ENCODE measurements at regions not wholly inside any gene's neighbourhood (a gene's known extent, or its start where the extent isn't known, plus 50 kb on each side); places are given as distances from the start of the nearest gene placed in this dataset.

- Histone ChIP-seq H3K9ac (ENCODE audit: insufficient read length, low read depth) (no peak overlapping the region), H3K27me3 (ENCODE audit: insufficient read depth, insufficient read length) (no peaks in the 10 kb centered on the region), H3K4me1 (ENCODE audit: insufficient read depth, insufficient read length) (no peaks in the 10 kb centered on the region), H3K4me3 (ENCODE audit: insufficient read length, low read depth) (no peak overlapping the region), H3K9me3 (ENCODE audit: insufficient read depth, low read length) (no peaks in the 10 kb centered on the region), H3K36me3 (ENCODE audit: insufficient read depth, insufficient read length, low read length) (no peaks in the 10 kb centered on the region)
- DNase-seq (ENCODE audit: low read depth, low spot score) = no peak
- TF ChIP-seq ZNF274 (IDR thresholded peaks at IDR 0.05; ENCODE audit: low read depth, low read length) (no peak), YY1 (IDR thresholded peaks at IDR 0.05; ENCODE audit: insufficient read depth, insufficient read length) (no peak), SUZ12 (IDR thresholded peaks at IDR 0.05; ENCODE audit: extremely low read depth, insufficient read depth, insufficient read length) (no peak)
Measured at GRCh38 chr15:39435244-39435643, 145.6 kb upstream of the THBS1 start.

- no peaks in the 10 kb centered on the region for H3K36me3 ChIP-seq (ENCODE audit: insufficient read depth, insufficient read length, low read length)
- DNase-seq (ENCODE audit: low read depth, low spot score) = no peak
- no peak overlapping the region for H3K4me3 ChIP-seq (ENCODE audit: insufficient read length, low read depth)
- H3K9ac ChIP-seq (ENCODE audit: insufficient read length, low read depth) = no peak overlapping the region
- H3K27me3 ChIP-seq (ENCODE audit: insufficient read depth, insufficient read length) = no peaks in the 10 kb centered on the region
- H3K9me3 ChIP-seq (ENCODE audit: insufficient read depth, low read length) = no peaks in the 10 kb centered on the region
- TF ChIP-seq ZNF274 (IDR thresholded peaks at IDR 0.05; ENCODE audit: low read depth, low read length) = no peak
- TF ChIP-seq SUZ12 (IDR thresholded peaks at IDR 0.05; ENCODE audit: extremely low read depth, insufficient read depth, insufficient read length) = no peak
- TF ChIP-seq YY1 (IDR thresholded peaks at IDR 0.05; ENCODE audit: insufficient read depth, insufficient read length) = no peak
- H3K4me1 ChIP-seq (ENCODE audit: insufficient read depth, insufficient read length) = no peaks in the 10 kb centered on the region
Measured at GRCh38 chr15:39438260-39438659, 142.6 kb upstream of the THBS1 start.

- TF ChIP-seq ZNF274 (IDR thresholded peaks at IDR 0.05; ENCODE audit: low read depth, low read length) (no peak), YY1 (IDR thresholded peaks at IDR 0.05; ENCODE audit: insufficient read depth, insufficient read length) (no peak), SUZ12 (IDR thresholded peaks at IDR 0.05; ENCODE audit: extremely low read depth, insufficient read depth, insufficient read length) (no peak)
- H3K4me3 ChIP-seq (ENCODE audit: insufficient read length, low read depth) = no peak overlapping the region
- H3K27me3 ChIP-seq (ENCODE audit: insufficient read depth, insufficient read length) = no peaks in the 10 kb centered on the region
- H3K9ac ChIP-seq (ENCODE audit: insufficient read length, low read depth) = no peak overlapping the region
- H3K4me1 ChIP-seq (ENCODE audit: insufficient read depth, insufficient read length) = no peaks in the 10 kb centered on the region
- no peaks in the 10 kb centered on the region for H3K36me3 ChIP-seq (ENCODE audit: insufficient read depth, insufficient read length, low read length)
- no peaks in the 10 kb centered on the region for H3K9me3 ChIP-seq (ENCODE audit: insufficient read depth, low read length)
- DNase-seq (ENCODE audit: low read depth, low spot score) = no peak
Measured at GRCh38 chr15:39438799-39439592, 141.9 kb upstream of the THBS1 start.

GRCh38 chr15:39442898-39443297 lies 138.0 kb upstream of the THBS1 start:
- DNase-seq (ENCODE audit: low read depth, low spot score) = no peak
- H3K4me1 ChIP-seq (ENCODE audit: insufficient read depth, insufficient read length) = no peaks in the 10 kb centered on the region
- H3K36me3 ChIP-seq (ENCODE audit: insufficient read depth, insufficient read length, low read length) = no peaks in the 10 kb centered on the region
- TF ChIP-seq SUZ12 (IDR thresholded peaks at IDR 0.05; ENCODE audit: extremely low read depth, insufficient read depth, insufficient read length) = no peak
- no peak for TF ChIP-seq ZNF274 (IDR thresholded peaks at IDR 0.05; ENCODE audit: low read depth, low read length)
- TF ChIP-seq YY1 (IDR thresholded peaks at IDR 0.05; ENCODE audit: insufficient read depth, insufficient read length) = no peak
- no peaks in the 10 kb centered on the region for H3K9me3 ChIP-seq (ENCODE audit: insufficient read depth, low read length)
- no peak overlapping the region for H3K9ac ChIP-seq (ENCODE audit: insufficient read length, low read depth)
- no peak overlapping the region for H3K4me3 ChIP-seq (ENCODE audit: insufficient read length, low read depth)
- no peaks in the 10 kb centered on the region for H3K27me3 ChIP-seq (ENCODE audit: insufficient read depth, insufficient read length)

GRCh38 chr15:39443659-39444219 lies 137.1 kb upstream of the THBS1 start:
- TF ChIP-seq ZNF274 (IDR thresholded peaks at IDR 0.05; ENCODE audit: low read depth, low read length) (no peak), YY1 (IDR thresholded peaks at IDR 0.05; ENCODE audit: insufficient read depth, insufficient read length) (no peak), SUZ12 (IDR thresholded peaks at IDR 0.05; ENCODE audit: extremely low read depth, insufficient read depth, insufficient read length) (no peak)
- Histone ChIP-seq H3K4me3 (ENCODE audit: insufficient read length, low read depth) (no peak overlapping the region), H3K4me1 (ENCODE audit: insufficient read depth, insufficient read length) (no peaks in the 10 kb centered on the region), H3K9ac (ENCODE audit: insufficient read length, low read depth) (no peak overlapping the region), H3K27me3 (ENCODE audit: insufficient read depth, insufficient read length) (no peaks in the 10 kb centered on the region), H3K9me3 (ENCODE audit: insufficient read depth, low read length) (no peaks in the 10 kb centered on the region), H3K36me3 (ENCODE audit: insufficient read depth, insufficient read length, low read length) (no peaks in the 10 kb centered on the region)
- DNase-seq (ENCODE audit: low read depth, low spot score) = no peak

- TF ChIP-seq SUZ12 (IDR thresholded peaks at IDR 0.05; ENCODE audit: extremely low read depth, insufficient read depth, insufficient read length) = no peak
- no peak for TF ChIP-seq ZNF274 (IDR thresholded peaks at IDR 0.05; ENCODE audit: low read depth, low read length)
- no peak for TF ChIP-seq YY1 (IDR thresholded peaks at IDR 0.05; ENCODE audit: insufficient read depth, insufficient read length)
- Histone ChIP-seq H3K27me3 (ENCODE audit: insufficient read depth, insufficient read length) (no peaks in the 10 kb centered on the region), H3K9me3 (ENCODE audit: insufficient read depth, low read length) (peaks cover 8% of the 10 kb centered on the region; the same call in 1 of the 2 replicates), H3K4me1 (ENCODE audit: insufficient read depth, insufficient read length) (no peaks in the 10 kb centered on the region), H3K9ac (ENCODE audit: insufficient read length, low read depth) (no peak overlapping the region), H3K4me3 (ENCODE audit: insufficient read length, low read depth) (no peak overlapping the region), H3K36me3 (ENCODE audit: insufficient read depth, insufficient read length, low read length) (no peaks in the 10 kb centered on the region)
- no peak for DNase-seq (ENCODE audit: low read depth, low spot score)
Measured at GRCh38 chr15:39444735-39445470, 136.0 kb upstream of the THBS1 start.

GRCh38 chr15:39445931-39446330 lies 134.9 kb upstream of the THBS1 start:
- H3K9ac ChIP-seq (ENCODE audit: insufficient read length, low read depth) = no peak overlapping the region
- no peaks in the 10 kb centered on the region for H3K36me3 ChIP-seq (ENCODE audit: insufficient read depth, insufficient read length, low read length)
- H3K4me1 ChIP-seq (ENCODE audit: insufficient read depth, insufficient read length) = no peaks in the 10 kb centered on the region
- DNase-seq (ENCODE audit: low read depth, low spot score) = no peak
- H3K4me3 ChIP-seq (ENCODE audit: insufficient read length, low read depth) = no peak overlapping the region
- no peaks in the 10 kb centered on the region for H3K27me3 ChIP-seq (ENCODE audit: insufficient read depth, insufficient read length)
- H3K9me3 ChIP-seq (ENCODE audit: insufficient read depth, low read length) = peaks cover 17% of the 10 kb centered on the region; the same call in 1 of the 2 replicates
- TF ChIP-seq YY1 (IDR thresholded peaks at IDR 0.05; ENCODE audit: insufficient read depth, insufficient read length) (no peak), SUZ12 (IDR thresholded peaks at IDR 0.05; ENCODE audit: extremely low read depth, insufficient read depth, insufficient read length) (no peak), ZNF274 (IDR thresholded peaks at IDR 0.05; ENCODE audit: low read depth, low read length) (no peak)
